ENCODE measurements at regions not wholly inside any gene's neighbourhood (a gene's known extent, or its start where the extent isn't known, plus 50 kb on each side); places are given as distances from the start of the nearest gene placed in this dataset.

DNA sequence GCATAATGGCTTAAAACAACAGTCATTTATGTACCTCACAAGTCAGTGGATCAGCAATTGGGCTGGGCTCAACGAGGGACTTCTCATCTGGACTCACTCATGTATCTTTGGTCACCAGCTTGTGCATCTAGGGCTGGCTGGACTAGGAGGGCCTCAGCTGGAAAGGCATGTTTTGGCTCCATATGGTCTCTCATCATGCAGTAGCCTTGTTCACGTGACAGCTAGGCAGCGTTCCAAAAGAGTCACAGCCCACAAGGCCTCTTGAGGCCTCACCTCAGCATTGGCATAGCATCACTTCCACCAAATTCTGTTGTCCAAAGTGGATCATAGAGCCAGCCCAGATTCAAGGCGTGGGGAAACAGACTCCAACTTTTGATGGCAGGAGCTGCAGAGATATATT lies 110.1 kb downstream of the MAFB start:
- CTCF ChIA-PET = no interaction called here
- POLR2A ChIA-PET = no interaction called here

DNA sequence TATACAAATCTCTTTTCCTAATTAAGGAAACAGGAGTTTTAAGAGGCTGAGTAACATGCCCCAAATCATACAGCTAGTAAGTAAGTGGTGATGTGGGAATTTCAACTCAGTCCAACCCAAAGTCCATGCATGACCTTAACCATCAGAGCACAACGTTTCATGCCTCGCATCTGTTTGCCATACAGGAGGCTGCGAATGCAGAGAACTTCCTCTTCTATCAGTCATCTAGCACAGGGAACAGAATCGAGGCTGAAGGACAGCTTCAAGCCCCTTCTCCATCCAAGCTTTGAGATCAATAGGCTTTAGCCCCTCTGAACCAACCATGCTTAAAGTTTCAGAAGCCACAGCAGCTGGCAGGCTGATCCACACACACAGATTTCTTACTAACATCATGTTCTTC lies 113.2 kb downstream of the MAFB start:
- CTCF ChIA-PET = no interaction called here
- Histone ChIP-seq H3K27me3 (ENCODE audit: control insufficient read depth, insufficient read depth, low read length) (no peaks in the 10 kb centered on the region), H3K27ac (ENCODE audit: low read depth, low read length) (no peak overlapping the region), H3K4me3 (ENCODE audit: low read depth, low read length) (no peak overlapping the region), H3K9me3 (ENCODE audit: control insufficient read depth, insufficient read depth, low read length) (no peaks in the 10 kb centered on the region)
- no peak for DNase-seq (ENCODE audit: low read depth, low spot score)
- POLR2A ChIA-PET = no interaction called here
- TF ChIP-seq, protein P1, sequence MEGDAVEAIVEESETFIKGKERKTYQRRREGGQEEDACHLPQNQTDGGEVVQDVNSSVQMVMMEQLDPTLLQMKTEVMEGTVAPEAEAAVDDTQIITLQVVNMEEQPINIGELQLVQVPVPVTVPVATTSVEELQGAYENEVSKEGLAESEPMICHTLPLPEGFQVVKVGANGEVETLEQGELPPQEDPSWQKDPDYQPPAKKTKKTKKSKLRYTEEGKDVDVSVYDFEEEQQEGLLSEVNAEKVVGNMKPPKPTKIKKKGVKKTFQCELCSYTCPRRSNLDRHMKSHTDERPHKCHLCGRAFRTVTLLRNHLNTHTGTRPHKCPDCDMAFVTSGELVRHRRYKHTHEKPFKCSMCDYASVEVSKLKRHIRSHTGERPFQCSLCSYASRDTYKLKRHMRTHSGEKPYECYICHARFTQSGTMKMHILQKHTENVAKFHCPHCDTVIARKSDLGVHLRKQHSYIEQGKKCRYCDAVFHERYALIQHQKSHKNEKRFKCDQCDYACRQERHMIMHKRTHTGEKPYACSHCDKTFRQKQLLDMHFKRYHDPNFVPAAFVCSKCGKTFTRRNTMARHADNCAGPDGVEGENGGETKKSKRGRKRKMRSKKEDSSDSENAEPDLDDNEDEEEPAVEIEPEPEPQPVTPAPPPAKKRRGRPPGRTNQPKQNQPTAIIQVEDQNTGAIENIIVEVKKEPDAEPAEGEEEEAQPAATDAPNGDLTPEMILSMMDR (IDR thresholded peaks at IDR 0.05; ENCODE audit: low read depth, low read length) = no peak

More for the DNA sequence above, 110.1 kb downstream of the MAFB start:
- no peak for DNase-seq (ENCODE audit: low read depth, low spot score)
- no peaks in the 10 kb centered on the region for H3K9me3 ChIP-seq (ENCODE audit: control insufficient read depth, insufficient read depth, low read length)
- no peak overlapping the region for H3K4me3 ChIP-seq (ENCODE audit: low read depth, low read length)
- H3K27ac ChIP-seq (ENCODE audit: low read depth, low read length) = no peak overlapping the region
- H3K27me3 ChIP-seq (ENCODE audit: control insufficient read depth, insufficient read depth, low read length) = no peaks in the 10 kb centered on the region
- TF ChIP-seq, protein P1 (IDR thresholded peaks at IDR 0.05; ENCODE audit: low read depth, low read length) = no peak

DNA sequence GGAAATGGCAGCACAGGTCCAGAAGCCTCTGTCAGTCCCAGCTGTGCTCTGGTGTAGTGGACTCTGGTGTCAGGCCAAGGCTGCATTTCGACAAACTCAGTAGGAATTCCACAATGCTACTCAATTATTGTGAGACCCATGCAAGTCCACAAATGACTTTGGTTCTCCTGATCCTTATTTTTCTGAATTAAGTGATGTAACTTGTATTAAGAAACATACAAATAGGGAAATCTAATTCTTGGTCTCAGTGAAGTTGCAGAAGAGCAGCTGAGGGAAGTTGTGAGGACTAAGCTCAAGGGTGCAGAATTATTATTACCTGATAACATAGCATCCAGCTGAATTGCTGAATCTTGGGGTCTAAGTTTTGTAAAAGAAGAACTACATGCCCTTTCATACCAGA lies 116.8 kb downstream of the MAFB start:
- no peak for DNase-seq (ENCODE audit: low read depth, low spot score)
- ChIA-PET CTCF (no interaction called here), POLR2A (no interaction called here)
- H3K27me3 ChIP-seq (ENCODE audit: control insufficient read depth, insufficient read depth, low read length) = no peaks in the 10 kb centered on the region
- TF ChIP-seq, protein P1 (IDR thresholded peaks at IDR 0.05; ENCODE audit: low read depth, low read length) = no peak
- no peak overlapping the region for H3K27ac ChIP-seq (ENCODE audit: low read depth, low read length)
- H3K4me3 ChIP-seq (ENCODE audit: low read depth, low read length) = no peak overlapping the region
- no peaks in the 10 kb centered on the region for H3K9me3 ChIP-seq (ENCODE audit: control insufficient read depth, insufficient read depth, low read length)

DNA sequence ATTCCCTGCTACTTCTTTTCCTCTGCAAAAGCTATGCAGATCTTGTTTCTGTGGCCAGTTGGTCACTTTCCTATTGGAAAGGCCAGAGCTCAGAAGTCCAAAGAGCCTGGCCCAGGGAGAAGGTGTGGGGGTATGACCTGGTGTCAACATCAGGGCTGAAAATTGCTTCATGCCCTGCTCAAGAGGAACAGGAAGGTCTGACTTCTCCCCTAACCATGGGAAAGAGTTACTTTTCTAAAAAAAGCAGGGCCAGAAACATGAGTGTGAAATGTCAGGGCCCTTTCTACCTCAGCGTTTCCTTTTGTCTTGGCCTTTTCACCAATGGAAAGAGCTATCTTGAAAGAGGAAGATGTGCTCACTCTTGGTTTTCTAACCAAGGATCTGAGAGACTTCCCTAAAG lies 117.4 kb downstream of the MAFB start:
- no peak for DNase-seq (ENCODE audit: low read depth, low spot score)
- H3K27ac ChIP-seq (ENCODE audit: low read depth, low read length) = no peak overlapping the region
- no peaks in the 10 kb centered on the region for H3K9me3 ChIP-seq (ENCODE audit: control insufficient read depth, insufficient read depth, low read length)
- CTCF ChIA-PET = interaction anchor here (0.6 kb wide), 1 partner anchor 1677 kb away, joined by 4 read pairs; no protein-coding TSS in a partner anchor
- no peaks in the 10 kb centered on the region for H3K27me3 ChIP-seq (ENCODE audit: control insufficient read depth, insufficient read depth, low read length)
- no peak overlapping the region for H3K4me3 ChIP-seq (ENCODE audit: low read depth, low read length)
- POLR2A ChIA-PET = no interaction called here
- TF ChIP-seq, protein P1 (IDR thresholded peaks at IDR 0.05; ENCODE audit: low read depth, low read length) = no peak

GRCh38 chr20:40568200-40568599 lies 120.8 kb downstream of the MAFB start:
- no peak overlapping the region for H3K27ac ChIP-seq (ENCODE audit: low read depth, low read length)
- no peaks in the 10 kb centered on the region for H3K9me3 ChIP-seq (ENCODE audit: control insufficient read depth, insufficient read depth, low read length)
- no peak for DNase-seq (ENCODE audit: low read depth, low spot score)
- CTCF ChIA-PET = interaction anchor here (0.5 kb wide), 1 partner anchor 100 kb away, joined by 3 read pairs; no protein-coding TSS in a partner anchor
- H3K27me3 ChIP-seq (ENCODE audit: control insufficient read depth, insufficient read depth, low read length) = no peaks in the 10 kb centered on the region
- TF ChIP-seq, protein P1 (IDR thresholded peaks at IDR 0.05; ENCODE audit: low read depth, low read length) = no peak
- POLR2A ChIA-PET = no interaction called here
- H3K4me3 ChIP-seq (ENCODE audit: low read depth, low read length) = no peak overlapping the region

Measured in AG04450 (cell line).